SK-N-SH treated with all-trans-retinoic acid at 6 μM for 48 hours (cell line): ENCODE measurements at regions not wholly inside any gene's neighbourhood (a gene's known extent, or its start where the extent isn't known, plus 50 kb on each side); places are given as distances from the start of the nearest gene placed in this dataset.

ENCODE experiments used
- ATAC-seq: fragments of 200-7000 bp; cut with Tn5 transposase; 3 replicates; pipeline ENCODE4 v1.9.1; 2020; ENCODE audit warnings: mild to moderate bottlenecking, moderate library complexity
- BACH2 ChIP-seq: fragments of 250-450 bp; sonication (Bioruptor Pico); IDR thresholded peaks from 2 replicates; pipeline ENCODE4 v1.9.0; 2021; ENCODE audit warnings: mild to moderate bottlenecking, borderline replicate concordance
- CREB5 ChIP-seq: fragments of 250-450 bp; sonication (Bioruptor Pico); IDR thresholded peaks from 2 replicates; pipeline ENCODE4 v1.5.1; 2020; ENCODE audit warnings: low read depth, mild to moderate bottlenecking, moderate library complexity
- CSRNP3 ChIP-seq: fragments of 250-450 bp; sonication (Bioruptor Pico); IDR thresholded peaks from 2 replicates; pipeline ENCODE4 v1.5.1; 2021; ENCODE audit warnings: mild to moderate bottlenecking, moderate library complexity
- ESRRG ChIP-seq: fragments of 250-450 bp; sonication (Bioruptor Pico); IDR thresholded peaks from 2 replicates; pipeline ENCODE4 v1.6.1; 2021; ENCODE audit warnings: mild to moderate bottlenecking
- GLIS3 ChIP-seq: fragments of 250-450 bp; sonication (Bioruptor Pico); IDR thresholded peaks from 2 replicates; pipeline ENCODE4 v1.5.0; 2020; ENCODE audit warnings: mild to moderate bottlenecking, moderate library complexity
- ISL1 ChIP-seq: fragments of 250-450 bp; sonication (Bioruptor Pico); IDR thresholded peaks from 2 replicates; pipeline ENCODE4 v2.1.2; 2022; ENCODE audit warnings: mild to moderate bottlenecking, moderate library complexity
- OSR1 ChIP-seq: fragments of 250-450 bp; sonication (Bioruptor Pico); IDR thresholded peaks from 2 replicates; pipeline ENCODE4 v1.8.0; 2022; ENCODE audit warnings: moderate library complexity, mild to moderate bottlenecking, inconsistent platforms
- PATZ1 ChIP-seq: fragments of 250-450 bp; sonication (Bioruptor Pico); IDR thresholded peaks from 2 replicates; pipeline ENCODE4 v1.8.0; 2020; ENCODE audit warnings: mild to moderate bottlenecking, moderate library complexity, borderline replicate concordance
- POU6F1 ChIP-seq: fragments of 250-450 bp; sonication (Bioruptor Pico); IDR thresholded peaks from 2 replicates; pipeline ENCODE4 v1.8.0; 2021; ENCODE audit warnings: low read depth, mild to moderate bottlenecking, moderate library complexity, borderline replicate concordance
- PPARA ChIP-seq: fragments of 250-450 bp; sonication (Bioruptor Pico); IDR thresholded peaks from 2 replicates; pipeline ENCODE4 v1.5.0; 2020; ENCODE audit warnings: mild to moderate bottlenecking, borderline replicate concordance
- RARB ChIP-seq: fragments of 250-450 bp; sonication (Bioruptor Pico); IDR thresholded peaks from 2 replicates; pipeline ENCODE4 v1.8.0; 2021; ENCODE audit warnings: mild to moderate bottlenecking, moderate library complexity
- TCF4 ChIP-seq: fragments of 250-450 bp; sonication (Bioruptor Pico); IDR thresholded peaks from 2 replicates; pipeline ENCODE4 v1.8.0; 2021; ENCODE audit warnings: mild to moderate bottlenecking, moderate library complexity, borderline replicate concordance
- TOX ChIP-seq: fragments of 250-450 bp; sonication (Bioruptor Pico); IDR thresholded peaks from 2 replicates; pipeline ENCODE4 v1.8.0; 2021; ENCODE audit warnings: mild to moderate bottlenecking, moderate library complexity, borderline replicate concordance
- TSHZ2 ChIP-seq: fragments of 250-450 bp; sonication (Bioruptor Pico); IDR thresholded peaks from 2 replicates; pipeline ENCODE4 v1.5.0; 2020; ENCODE audit warnings: mild to moderate bottlenecking, moderate library complexity
- ZC3H10 ChIP-seq: fragments of 250-450 bp; sonication (Bioruptor Pico); IDR thresholded peaks from 2 replicates; pipeline ENCODE4 v1.5.1; 2021; ENCODE audit warnings: mild to moderate bottlenecking, moderate library complexity
- ZFP3 ChIP-seq: fragments of 250-450 bp; sonication (Bioruptor Pico); IDR thresholded peaks from 2 replicates; pipeline ENCODE4 v1.5.0; 2020; ENCODE audit warnings: mild to moderate bottlenecking, moderate library complexity
- ZFP30 ChIP-seq: fragments of 450-650 bp; formaldehyde crosslinking; IDR thresholded peaks from 2 replicates; pipeline ENCODE4 v1.5.0; 2022; ENCODE audit warnings: mild to moderate bottlenecking, moderate library complexity
- ZNF565 ChIP-seq: fragments of 450-650 bp; formaldehyde crosslinking; conservative IDR thresholded peaks from 2 replicates; pipeline ENCODE4 v1.5.0; 2020; ENCODE audit warnings: low read depth, mild to moderate bottlenecking, moderate library complexity
- ZNF70 ChIP-seq: fragments of 450-650 bp; formaldehyde crosslinking; IDR thresholded peaks from 2 replicates; pipeline ENCODE4 v1.5.0; 2020; ENCODE audit warnings: mild to moderate bottlenecking, moderate library complexity
- ZNF8 ChIP-seq: fragments of 450-650 bp; formaldehyde crosslinking; IDR thresholded peaks from 2 replicates; pipeline ENCODE4 v1.5.0; 2020; ENCODE audit warnings: mild to moderate bottlenecking, moderate library complexity

GRCh38 chr5:82663225-82663624 lies 385.1 kb upstream of the RPS23 start:
- TF ChIP-seq ESRRG (CRISPR knock-in tag) (no peak), TOX (CRISPR knock-in tag) (no peak), POU6F1 (CRISPR knock-in tag) (no peak), PATZ1 (CRISPR knock-in tag) (no peak), BACH2 (CRISPR knock-in tag) (no peak), TCF4 (CRISPR knock-in tag) (no peak)
- no peak for ATAC-seq

GRCh38 chr5:82662340-82662739 lies 384.2 kb upstream of the RPS23 start:
- TF ChIP-seq ZNF8 (CRISPR knock-in tag) (no peak), POU6F1 (CRISPR knock-in tag) (no peak)
- TF ChIP-seq, all 23 proteins: peak for 0
- no peak for ATAC-seq

GRCh38 chr5:82661933-82662332 lies 383.8 kb upstream of the RPS23 start:
- TF ChIP-seq ZNF8 (CRISPR knock-in tag): no peak
- no peak for TF ChIP-seq ZFP30 (CRISPR knock-in tag)
- no peak for TF ChIP-seq POU6F1 (CRISPR knock-in tag)
- TF ChIP-seq PPARA (CRISPR knock-in tag): no peak
- TF ChIP-seq TCF4 (CRISPR knock-in tag): no peak
- no peak for TF ChIP-seq ZC3H10 (CRISPR knock-in tag)
- TF ChIP-seq ZNF565 (CRISPR knock-in tag): no peak
- TF ChIP-seq ZNF70 (CRISPR knock-in tag): no peak
- no peak for TF ChIP-seq ZFP3 (CRISPR knock-in tag)
- no peak for TF ChIP-seq ESRRG (CRISPR knock-in tag)
- TF ChIP-seq CREB5 (CRISPR knock-in tag): no peak
- no peak for TF ChIP-seq OSR1
- no peak for TF ChIP-seq PATZ1 (CRISPR knock-in tag)
- no peak for TF ChIP-seq TSHZ2 (CRISPR knock-in tag)
- TF ChIP-seq ISL1 (CRISPR knock-in tag): no peak
- TF ChIP-seq RARB: no peak
- no peak for TF ChIP-seq GLIS3 (CRISPR knock-in tag)
- no peak for TF ChIP-seq BACH2 (CRISPR knock-in tag)
- TF ChIP-seq CSRNP3 (CRISPR knock-in tag): no peak
- no peak for ATAC-seq
